ENCODE measurements at regions not wholly inside any gene's neighbourhood (a gene's known extent, or its start where the extent isn't known, plus 50 kb on each side); places are given as distances from the start of the nearest gene placed in this dataset.

- no peak for TF ChIP-seq CTCF (IDR thresholded peaks at IDR 0.05)
- TF ChIP-seq EZH2phosphoT487 (IDR thresholded peaks at IDR 0.05): no peak
Measured at GRCh38 chr4:32917586-32917985, 2197.4 kb downstream of the PCDH7 start.

Data from neural progenitor cell (in vitro differentiated cells).